HG03558 (cell line): ENCODE measurements at regions not wholly inside any gene's neighbourhood (a gene's known extent, or its start where the extent isn't known, plus 50 kb on each side); places are given as distances from the start of the nearest gene placed in this dataset.
"Not testable (repeated sequence)": the region's sequence is repeated elsewhere in the genome, so short reads cannot be mapped to it uniquely, and the experiment has no call there.

Experiments
- ATAC-seq: cut with Tn5 transposase; IDR thresholded peaks from one replicate; pipeline ENCODE4 v1.9.1; 2021; ENCODE audit warnings: moderate number of reproducible peaks; ENCODE audit not compliant: unreplicated experiment; ENCODE audit errors: extremely low read depth

- no peak for ATAC-seq
These were observed 95.8 kb upstream of the NAA20 start for GRCh38 chr20:19921284-19921793.

GRCh38 chr20:19921829-19922228 lies 95.3 kb upstream of the NAA20 start:
- not testable (repeated sequence) for ATAC-seq

GRCh38 chr20:19922716-19923115 lies 94.4 kb upstream of the NAA20 start:
- no peak for ATAC-seq

GRCh38 chr20:19923762-19924161 lies 93.4 kb upstream of the NAA20 start:
- no peak for ATAC-seq

GRCh38 chr20:19924255-19924654 lies 92.9 kb upstream of the NAA20 start:
- ATAC-seq, result no peak

GRCh38 chr20:19926591-19926990 lies 90.6 kb upstream of the NAA20 start:
- ATAC-seq, result no peak

GRCh38 chr20:19928328-19929011 lies 88.7 kb upstream of the NAA20 start:
- ATAC-seq, result no peak

GRCh38 chr20:19929012-19929360 lies 88.2 kb upstream of the NAA20 start:
- no peak for ATAC-seq

- no peak for ATAC-seq
These were observed 87.5 kb upstream of the NAA20 start for GRCh38 chr20:19929481-19930145.

- no peak for ATAC-seq
These were observed 86.7 kb upstream of the NAA20 start for GRCh38 chr20:19930426-19930825.

GRCh38 chr20:19932170-19932667 lies 84.9 kb upstream of the NAA20 start:
- ATAC-seq, result no peak

GRCh38 chr20:19934792-19935491 lies 82.2 kb upstream of the NAA20 start:
- no peak for ATAC-seq

GRCh38 chr20:19935842-19936241 lies 81.3 kb upstream of the NAA20 start:
- no peak for ATAC-seq

- ATAC-seq, result no peak
These were observed 80.5 kb upstream of the NAA20 start for GRCh38 chr20:19936466-19937200.

- no peak for ATAC-seq
These were observed 79.9 kb upstream of the NAA20 start for GRCh38 chr20:19937218-19937617.

GRCh38 chr20:19937651-19938420 lies 79.3 kb upstream of the NAA20 start:
- ATAC-seq, result no peak

GRCh38 chr20:19938421-19939090 lies 78.6 kb upstream of the NAA20 start:
- ATAC-seq, result no peak

GRCh38 chr20:19940988-19941460 lies 76.1 kb upstream of the NAA20 start:
- no peak for ATAC-seq

- ATAC-seq, result no peak
These were observed 74.6 kb upstream of the NAA20 start for GRCh38 chr20:19942611-19943010.
